NB4 (cell line): ENCODE measurements at regions not wholly inside any gene's neighbourhood (a gene's known extent, or its start where the extent isn't known, plus 50 kb on each side); places are given as distances from the start of the nearest gene placed in this dataset.

Experiments
- DNase-seq: peaks from one replicate; pipeline ENCODE4 v3.0.0; 2010; ENCODE audit warnings: low read depth
- H3K4me3 ChIP-seq: one replicate; pipeline ENCODE4 v1.5.1; 2011; ENCODE audit warnings: mild to moderate bottlenecking, low read depth, low read length, moderate library complexity
- MAX ChIP-seq: IDR thresholded peaks from 2 replicates; pipeline ENCODE4 v1.6.1; 2011; ENCODE audit warnings: low read depth, low read length
- MYC ChIP-seq: IDR thresholded peaks from 2 replicates; pipeline ENCODE4 v1.6.1; 2011; ENCODE audit warnings: low read depth, low read length
- POLR2A ChIP-seq: IDR thresholded peaks from 2 replicates; pipeline ENCODE4 v1.6.1; 2011; ENCODE audit warnings: mild to moderate bottlenecking; ENCODE audit not compliant: insufficient read length; ENCODE audit errors: extremely low read depth
- TF ChIP-seq, protein P1 (sequence below): IDR thresholded peaks from one replicate; pipeline ENCODE4 v1.5.1; 2012; ENCODE audit warnings: low read depth, low read length

DNA sequence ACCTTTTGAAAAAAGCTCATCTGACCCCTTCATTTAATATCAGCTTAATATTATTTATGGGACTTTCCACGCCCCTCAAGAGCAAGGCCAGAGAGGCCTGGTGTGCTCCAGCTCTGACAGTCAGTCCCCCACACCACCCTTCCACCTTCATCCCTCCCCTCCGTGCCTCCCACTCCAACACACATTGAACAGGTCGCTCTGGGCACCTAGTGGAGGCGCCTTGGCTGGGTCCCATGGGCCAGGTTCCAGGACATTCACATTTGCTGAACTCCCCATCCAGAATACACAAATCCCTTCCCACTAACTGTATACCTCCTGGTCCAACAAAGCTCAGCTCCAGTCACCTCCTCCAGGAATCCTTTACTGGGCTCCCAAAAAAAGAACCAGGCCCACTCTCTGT, 137.5 kb downstream of the BCOR start:
- DNase-seq = no peak
- H3K4me3 ChIP-seq = no peak overlapping the region
- TF ChIP-seq, protein P1, sequence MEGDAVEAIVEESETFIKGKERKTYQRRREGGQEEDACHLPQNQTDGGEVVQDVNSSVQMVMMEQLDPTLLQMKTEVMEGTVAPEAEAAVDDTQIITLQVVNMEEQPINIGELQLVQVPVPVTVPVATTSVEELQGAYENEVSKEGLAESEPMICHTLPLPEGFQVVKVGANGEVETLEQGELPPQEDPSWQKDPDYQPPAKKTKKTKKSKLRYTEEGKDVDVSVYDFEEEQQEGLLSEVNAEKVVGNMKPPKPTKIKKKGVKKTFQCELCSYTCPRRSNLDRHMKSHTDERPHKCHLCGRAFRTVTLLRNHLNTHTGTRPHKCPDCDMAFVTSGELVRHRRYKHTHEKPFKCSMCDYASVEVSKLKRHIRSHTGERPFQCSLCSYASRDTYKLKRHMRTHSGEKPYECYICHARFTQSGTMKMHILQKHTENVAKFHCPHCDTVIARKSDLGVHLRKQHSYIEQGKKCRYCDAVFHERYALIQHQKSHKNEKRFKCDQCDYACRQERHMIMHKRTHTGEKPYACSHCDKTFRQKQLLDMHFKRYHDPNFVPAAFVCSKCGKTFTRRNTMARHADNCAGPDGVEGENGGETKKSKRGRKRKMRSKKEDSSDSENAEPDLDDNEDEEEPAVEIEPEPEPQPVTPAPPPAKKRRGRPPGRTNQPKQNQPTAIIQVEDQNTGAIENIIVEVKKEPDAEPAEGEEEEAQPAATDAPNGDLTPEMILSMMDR = no peak
- TF ChIP-seq MYC (no peak), POLR2A (no peak), MAX (no peak)

GRCh38 chrX:39961441-39961840, 136.3 kb downstream of the BCOR start:
- TF ChIP-seq MYC = no peak
- TF ChIP-seq, protein P1 = no peak
- TF ChIP-seq POLR2A = no peak
- no peak for TF ChIP-seq MAX
- no peak overlapping the region for H3K4me3 ChIP-seq
- no peak for DNase-seq

- no peak overlapping the region for H3K4me3 ChIP-seq
- no peak for DNase-seq
- no peak for TF ChIP-seq POLR2A
- no peak for TF ChIP-seq MAX
- TF ChIP-seq MYC = no peak
- TF ChIP-seq, protein P1 = no peak
Observed at GRCh38 chrX:39965051-39965573, 132.6 kb downstream of the BCOR start.

GRCh38 chrX:39966176-39966575, 131.6 kb downstream of the BCOR start:
- DNase-seq = peak; percentile 36
- TF ChIP-seq MYC (no peak), POLR2A (no peak), MAX (no peak)
- TF ChIP-seq, protein P1 = no peak
- no peak overlapping the region for H3K4me3 ChIP-seq

DNA sequence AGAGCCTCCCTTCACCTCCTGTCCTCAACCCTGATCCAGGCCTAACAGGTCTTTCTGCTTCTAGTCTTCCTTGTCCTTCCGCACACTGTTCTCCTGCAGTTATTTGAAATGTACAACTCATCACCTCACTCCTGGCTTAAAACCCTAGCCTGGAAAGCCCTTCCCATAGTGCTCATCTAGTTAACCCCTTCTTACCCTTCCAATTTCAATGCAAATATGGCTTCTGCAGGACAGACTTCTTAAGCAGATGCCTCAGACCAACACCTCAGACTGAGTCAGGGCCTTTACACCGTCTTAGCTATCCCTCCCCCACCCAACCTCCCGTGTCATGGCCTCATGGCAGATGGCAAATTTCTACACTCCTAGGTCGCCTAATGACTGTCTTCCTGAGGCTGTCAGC, 130.4 kb downstream of the BCOR start:
- DNase-seq = peak; percentile 26
- TF ChIP-seq MYC (no peak), POLR2A (no peak), MAX (no peak)
- TF ChIP-seq, protein P1 = no peak
- no peak overlapping the region for H3K4me3 ChIP-seq

DNA sequence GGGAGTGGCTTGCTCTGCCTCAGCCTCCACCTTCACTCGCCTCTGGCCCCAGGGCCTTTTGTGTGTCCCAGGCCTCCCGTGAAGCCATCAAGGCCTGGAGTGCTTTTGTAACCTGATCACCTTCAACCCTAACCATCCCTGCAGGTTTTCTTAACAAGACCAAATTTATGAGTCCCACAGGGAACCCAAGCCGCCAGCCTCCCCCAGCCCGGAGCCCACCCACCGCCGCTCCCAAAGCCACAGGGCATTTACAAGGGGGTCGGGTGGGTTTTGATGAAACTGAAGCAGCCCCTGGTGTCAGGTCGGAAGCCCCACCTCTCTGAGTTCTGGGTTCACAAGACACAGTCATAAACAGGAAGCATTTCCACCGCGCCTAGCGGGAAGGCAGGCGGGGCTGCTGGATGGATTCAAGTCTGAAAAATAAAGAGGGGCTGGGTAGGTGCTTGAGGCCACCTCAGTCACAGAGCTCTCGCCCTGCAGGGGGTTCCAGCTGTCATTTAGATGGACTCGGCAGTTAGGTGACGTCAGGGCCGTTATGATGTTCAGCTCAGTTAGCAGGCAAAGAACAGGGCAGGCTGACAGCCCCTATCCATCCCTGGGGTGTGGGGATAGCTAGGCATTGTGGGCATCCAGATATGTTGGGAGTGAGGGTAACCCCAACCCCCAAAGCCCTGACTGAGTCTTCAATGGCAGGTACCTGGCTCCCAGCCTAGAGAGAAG, 128.5 kb downstream of the BCOR start:
- DNase-seq = no peak
- TF ChIP-seq MAX = no peak
- TF ChIP-seq, protein P1 = no peak
- no peak for TF ChIP-seq POLR2A
- no peak for TF ChIP-seq MYC
- H3K4me3 ChIP-seq = no peak overlapping the region
